ENCODE measurements at regions not wholly inside any gene's neighbourhood (a gene's known extent, or its start where the extent isn't known, plus 50 kb on each side); places are given as distances from the start of the nearest gene placed in this dataset.

DNA sequence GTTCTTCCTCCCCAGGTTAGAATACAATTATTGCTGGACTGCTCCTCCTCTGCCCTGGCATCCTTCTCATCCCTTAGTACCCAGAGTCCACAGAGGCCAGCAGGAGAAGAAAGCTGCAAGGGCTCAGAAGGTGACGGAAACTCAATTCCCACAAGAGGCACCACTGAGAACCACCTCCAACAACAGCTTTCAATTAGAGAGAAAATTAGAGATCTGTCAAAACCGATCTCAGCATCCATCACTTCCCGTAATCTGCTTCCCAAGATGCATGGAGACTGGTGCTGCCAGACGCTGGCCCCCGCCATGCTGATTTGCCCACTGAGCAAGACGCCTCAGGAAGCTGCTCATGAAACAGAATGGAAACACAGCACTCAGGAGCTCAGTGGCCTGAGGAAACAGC is 135.0 kb upstream of the PRICKLE2 start (continued):
- no peak for TF ChIP-seq ZBTB46 (CRISPR knock-in tag; IDR thresholded peaks at IDR 0.05; ENCODE audit: borderline replicate concordance)
- no peak for TF ChIP-seq TP53 (CRISPR knock-in tag; conservative IDR thresholded peaks at IDR 0.05)
- TF ChIP-seq ZNF44 (CRISPR knock-in tag; IDR thresholded peaks at IDR 0.05): no peak
- TF ChIP-seq ZKSCAN5 (CRISPR knock-in tag; IDR thresholded peaks at IDR 0.05): no peak
- no peak for TF ChIP-seq IRF2 (CRISPR knock-in tag; IDR thresholded peaks at IDR 0.05)
- TF ChIP-seq ZFX (CRISPR knock-in tag; IDR thresholded peaks at IDR 0.05; ENCODE audit: low read depth): no peak
- no peak for TF ChIP-seq ZNF501 (CRISPR knock-in tag; IDR thresholded peaks at IDR 0.05)
- TF ChIP-seq ZNF556 (CRISPR knock-in tag; IDR thresholded peaks at IDR 0.05; ENCODE audit: borderline replicate concordance): no peak
- no peak for TF ChIP-seq GZF1 (CRISPR knock-in tag; IDR thresholded peaks at IDR 0.05)
- TF ChIP-seq, protein P1, sequence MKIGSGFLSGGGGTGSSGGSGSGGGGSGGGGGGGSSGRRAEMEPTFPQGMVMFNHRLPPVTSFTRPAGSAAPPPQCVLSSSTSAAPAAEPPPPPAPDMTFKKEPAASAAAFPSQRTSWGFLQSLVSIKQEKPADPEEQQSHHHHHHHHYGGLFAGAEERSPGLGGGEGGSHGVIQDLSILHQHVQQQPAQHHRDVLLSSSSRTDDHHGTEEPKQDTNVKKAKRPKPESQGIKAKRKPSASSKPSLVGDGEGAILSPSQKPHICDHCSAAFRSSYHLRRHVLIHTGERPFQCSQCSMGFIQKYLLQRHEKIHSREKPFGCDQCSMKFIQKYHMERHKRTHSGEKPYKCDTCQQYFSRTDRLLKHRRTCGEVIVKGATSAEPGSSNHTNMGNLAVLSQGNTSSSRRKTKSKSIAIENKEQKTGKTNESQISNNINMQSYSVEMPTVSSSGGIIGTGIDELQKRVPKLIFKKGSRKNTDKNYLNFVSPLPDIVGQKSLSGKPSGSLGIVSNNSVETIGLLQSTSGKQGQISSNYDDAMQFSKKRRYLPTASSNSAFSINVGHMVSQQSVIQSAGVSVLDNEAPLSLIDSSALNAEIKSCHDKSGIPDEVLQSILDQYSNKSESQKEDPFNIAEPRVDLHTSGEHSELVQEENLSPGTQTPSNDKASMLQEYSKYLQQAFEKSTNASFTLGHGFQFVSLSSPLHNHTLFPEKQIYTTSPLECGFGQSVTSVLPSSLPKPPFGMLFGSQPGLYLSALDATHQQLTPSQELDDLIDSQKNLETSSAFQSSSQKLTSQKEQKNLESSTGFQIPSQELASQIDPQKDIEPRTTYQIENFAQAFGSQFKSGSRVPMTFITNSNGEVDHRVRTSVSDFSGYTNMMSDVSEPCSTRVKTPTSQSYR (CRISPR knock-in tag; IDR thresholded peaks at IDR 0.05; ENCODE audit: borderline replicate concordance): no peak
- no peak for TF ChIP-seq ZNF414 (CRISPR knock-in tag; IDR thresholded peaks at IDR 0.05)
- TF ChIP-seq, protein P2, sequence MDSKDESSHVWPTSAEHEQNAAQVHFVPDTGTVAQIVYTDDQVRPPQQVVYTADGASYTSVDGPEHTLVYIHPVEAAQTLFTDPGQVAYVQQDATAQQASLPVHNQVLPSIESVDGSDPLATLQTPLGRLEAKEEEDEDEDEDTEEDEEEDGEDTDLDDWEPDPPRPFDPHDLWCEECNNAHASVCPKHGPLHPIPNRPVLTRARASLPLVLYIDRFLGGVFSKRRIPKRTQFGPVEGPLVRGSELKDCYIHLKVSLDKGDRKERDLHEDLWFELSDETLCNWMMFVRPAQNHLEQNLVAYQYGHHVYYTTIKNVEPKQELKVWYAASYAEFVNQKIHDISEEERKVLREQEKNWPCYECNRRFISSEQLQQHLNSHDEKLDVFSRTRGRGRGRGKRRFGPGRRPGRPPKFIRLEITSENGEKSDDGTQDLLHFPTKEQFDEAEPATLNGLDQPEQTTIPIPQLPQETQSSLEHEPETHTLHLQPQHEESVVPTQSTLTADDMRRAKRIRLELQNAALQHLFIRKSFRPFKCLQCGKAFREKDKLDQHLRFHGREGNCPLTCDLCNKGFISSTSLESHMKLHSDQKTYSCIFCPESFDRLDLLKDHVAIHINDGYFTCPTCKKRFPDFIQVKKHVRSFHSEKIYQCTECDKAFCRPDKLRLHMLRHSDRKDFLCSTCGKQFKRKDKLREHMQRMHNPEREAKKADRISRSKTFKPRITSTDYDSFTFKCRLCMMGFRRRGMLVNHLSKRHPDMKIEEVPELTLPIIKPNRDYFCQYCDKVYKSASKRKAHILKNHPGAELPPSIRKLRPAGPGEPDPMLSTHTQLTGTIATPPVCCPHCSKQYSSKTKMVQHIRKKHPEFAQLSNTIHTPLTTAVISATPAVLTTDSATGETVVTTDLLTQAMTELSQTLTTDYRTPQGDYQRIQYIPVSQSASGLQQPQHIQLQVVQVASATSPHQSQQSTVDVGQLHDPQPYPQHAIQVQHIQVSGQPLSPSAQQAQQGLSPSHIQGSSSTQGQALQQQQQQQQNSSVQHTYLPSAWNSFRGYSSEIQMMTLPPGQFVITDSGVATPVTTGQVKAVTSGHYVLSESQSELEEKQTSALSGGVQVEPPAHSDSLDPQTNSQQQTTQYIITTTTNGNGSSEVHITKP (CRISPR knock-in tag; IDR thresholded peaks at IDR 0.05; ENCODE audit: low read depth): no peak
- TF ChIP-seq ZNF720 (CRISPR knock-in tag; IDR thresholded peaks at IDR 0.05): no peak

All from HepG2 (cell line).